ENCODE measurements at regions not wholly inside any gene's neighbourhood (a gene's known extent, or its start where the extent isn't known, plus 50 kb on each side); places are given as distances from the start of the nearest gene placed in this dataset.
"Not testable (repeated sequence)": the region's sequence is repeated elsewhere in the genome, so short reads cannot be mapped to it uniquely, and the experiment has no call there.

GRCh38 chr12:124703856-124704255, 136.4 kb upstream of the NCOR2 start:
- Histone ChIP-seq H3K27me3 (ENCODE audit: control insufficient read depth, insufficient read depth, low read length) (no peaks in the 10 kb centered on the region), H3K4me1 (ENCODE audit: control insufficient read depth, low read depth, low read length) (no peaks in the 10 kb centered on the region)

GRCh38 chr12:124702736-124703135, 135.3 kb upstream of the NCOR2 start:
- Histone ChIP-seq H3K27ac (ENCODE audit: low read length) (no peak overlapping the region), H3K36me3 (ENCODE audit: control insufficient read depth, low read depth, low read length) (no peaks in the 10 kb centered on the region), H3K4me3 (ENCODE audit: low read length) (no peak overlapping the region), H3K9me3 (ENCODE audit: control insufficient read depth, low read depth, low read length) (no peaks in the 10 kb centered on the region), H3K4me1 (ENCODE audit: control insufficient read depth, low read depth, low read length) (no peaks in the 10 kb centered on the region), H3K9ac (ENCODE audit: low read length) (no peak overlapping the region), H3K27me3 (ENCODE audit: control insufficient read depth, insufficient read depth, low read length) (no peaks in the 10 kb centered on the region)

More at GRCh38 chr12:124703856-124704255, 136.4 kb upstream of the NCOR2 start:
- no peaks in the 10 kb centered on the region for H3K36me3 ChIP-seq (ENCODE audit: control insufficient read depth, low read depth, low read length)
- H3K27ac ChIP-seq (ENCODE audit: low read length), result no peak overlapping the region
- H3K4me3 ChIP-seq (ENCODE audit: low read length), result no peak overlapping the region
- H3K9ac ChIP-seq (ENCODE audit: low read length), result no peak overlapping the region
- H3K9me3 ChIP-seq (ENCODE audit: control insufficient read depth, low read depth, low read length), result no peaks in the 10 kb centered on the region

DNA sequence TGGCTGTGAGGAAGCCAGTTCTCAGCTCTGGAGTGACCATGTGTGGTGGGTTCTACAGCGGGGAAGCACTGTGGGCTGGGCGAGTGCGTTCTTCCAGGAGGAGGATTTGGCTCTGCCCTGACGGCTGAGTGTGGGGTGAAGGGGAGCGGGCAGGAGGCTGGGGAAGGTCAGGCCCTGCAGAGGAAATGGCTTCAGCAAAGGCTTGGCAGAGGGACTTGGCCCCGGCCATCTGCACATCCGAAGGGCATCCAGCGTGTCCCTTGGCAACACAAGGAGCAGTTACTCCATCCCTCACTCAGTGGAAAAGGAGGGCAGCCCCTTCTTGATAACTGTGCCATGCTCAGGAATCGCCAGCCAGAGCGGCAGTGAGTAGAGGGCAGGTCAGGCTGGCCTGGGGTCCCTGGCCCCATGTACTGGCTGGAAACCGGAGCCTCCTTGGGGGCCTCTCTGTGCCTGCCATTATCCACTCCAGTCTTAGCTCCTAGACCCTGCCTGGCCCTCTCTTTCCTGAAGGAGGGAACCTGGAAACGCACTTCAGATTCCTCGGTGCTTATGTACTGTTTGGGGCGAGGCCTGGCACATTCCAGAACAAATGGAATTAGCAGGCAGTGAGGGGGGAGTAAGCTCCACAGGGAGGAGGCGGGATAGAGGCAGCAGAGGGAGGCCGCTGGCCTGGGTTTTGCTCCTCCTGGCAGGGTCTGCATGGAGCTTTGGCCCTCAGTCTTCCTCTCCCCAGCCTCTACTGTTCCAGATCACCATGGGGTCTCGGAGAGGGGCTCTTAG, 133.6 kb upstream of the NCOR2 start:
- Histone ChIP-seq H3K9ac (ENCODE audit: low read length) (no peak overlapping the region), H3K36me3 (ENCODE audit: control insufficient read depth, low read depth, low read length) (no peaks in the 10 kb centered on the region), H3K4me3 (ENCODE audit: low read length) (no peak overlapping the region), H3K4me1 (ENCODE audit: control insufficient read depth, low read depth, low read length) (no peaks in the 10 kb centered on the region), H3K27me3 (ENCODE audit: control insufficient read depth, insufficient read depth, low read length) (no peaks in the 10 kb centered on the region), H3K9me3 (ENCODE audit: control insufficient read depth, low read depth, low read length) (no peaks in the 10 kb centered on the region), H3K27ac (ENCODE audit: low read length) (no peak overlapping the region)

GRCh38 chr12:124699909-124700308, 132.5 kb upstream of the NCOR2 start:
- H3K9ac ChIP-seq (ENCODE audit: low read length), result no peak overlapping the region
- H3K27ac ChIP-seq (ENCODE audit: low read length), result no peak overlapping the region
- H3K27me3 ChIP-seq (ENCODE audit: control insufficient read depth, insufficient read depth, low read length), result no peaks in the 10 kb centered on the region
- H3K4me1 ChIP-seq (ENCODE audit: control insufficient read depth, low read depth, low read length), result no peaks in the 10 kb centered on the region
- H3K9me3 ChIP-seq (ENCODE audit: control insufficient read depth, low read depth, low read length), result no peaks in the 10 kb centered on the region
- H3K4me3 ChIP-seq (ENCODE audit: low read length), result no peak overlapping the region
- no peaks in the 10 kb centered on the region for H3K36me3 ChIP-seq (ENCODE audit: control insufficient read depth, low read depth, low read length)

DNA sequence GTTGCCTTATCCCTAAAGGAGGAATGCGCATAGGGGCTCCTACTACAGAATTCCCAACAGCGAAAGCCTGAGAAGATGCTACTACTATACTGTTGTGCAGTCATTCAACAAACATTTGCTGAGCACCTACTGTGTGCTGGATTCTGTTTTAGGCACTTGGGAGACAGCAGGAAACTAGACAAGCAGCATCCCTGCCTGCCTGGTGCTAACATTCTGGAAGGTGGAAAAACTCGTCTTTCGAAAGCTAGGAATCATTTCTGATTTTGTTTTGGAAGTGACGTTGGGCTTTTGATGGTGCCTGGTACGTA, 131.5 kb upstream of the NCOR2 start:
- H3K36me3 ChIP-seq (ENCODE audit: control insufficient read depth, low read depth, low read length), result no peaks in the 10 kb centered on the region
- H3K4me3 ChIP-seq (ENCODE audit: low read length), result no peak overlapping the region
- H3K27ac ChIP-seq (ENCODE audit: low read length), result no peak overlapping the region
- no peaks in the 10 kb centered on the region for H3K4me1 ChIP-seq (ENCODE audit: control insufficient read depth, low read depth, low read length)
- no peaks in the 10 kb centered on the region for H3K27me3 ChIP-seq (ENCODE audit: control insufficient read depth, insufficient read depth, low read length)
- H3K9ac ChIP-seq (ENCODE audit: low read length), result no peak overlapping the region
- H3K9me3 ChIP-seq (ENCODE audit: control insufficient read depth, low read depth, low read length), result no peaks in the 10 kb centered on the region

- no peaks in the 10 kb centered on the region for H3K4me1 ChIP-seq (ENCODE audit: control insufficient read depth, low read depth, low read length)
- no peak overlapping the region for H3K27ac ChIP-seq (ENCODE audit: low read length)
- no peaks in the 10 kb centered on the region for H3K9me3 ChIP-seq (ENCODE audit: control insufficient read depth, low read depth, low read length)
- no peaks in the 10 kb centered on the region for H3K36me3 ChIP-seq (ENCODE audit: control insufficient read depth, low read depth, low read length)
- no peak overlapping the region for H3K4me3 ChIP-seq (ENCODE audit: low read length)
- H3K27me3 ChIP-seq (ENCODE audit: control insufficient read depth, insufficient read depth, low read length), result no peaks in the 10 kb centered on the region
- no peak overlapping the region for H3K9ac ChIP-seq (ENCODE audit: low read length)
Observed at GRCh38 chr12:124698211-124698997, 131.0 kb upstream of the NCOR2 start.

DNA sequence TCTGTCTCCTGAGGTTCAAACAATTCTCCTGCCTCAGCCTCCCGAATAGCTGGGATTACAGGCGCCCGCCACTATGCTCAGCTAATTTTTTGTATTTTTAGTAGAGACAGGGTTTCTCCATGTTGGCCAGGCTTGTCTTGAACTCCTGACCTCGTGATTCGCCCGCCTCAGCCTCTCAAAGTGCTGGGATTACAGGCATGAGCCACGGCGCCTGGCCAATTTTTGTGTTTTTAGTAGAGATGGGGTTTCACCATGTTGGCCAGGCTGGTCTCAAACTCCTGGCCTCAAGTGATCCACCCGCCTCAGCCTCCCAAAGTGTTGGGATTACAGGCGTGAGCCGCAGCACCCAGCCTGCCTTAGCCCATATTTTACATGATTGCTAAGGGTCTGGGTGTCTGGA, 130.3 kb upstream of the NCOR2 start:
- not testable (repeated sequence) for H3K4me3 ChIP-seq (ENCODE audit: low read length); H3K27me3 ChIP-seq (ENCODE audit: control insufficient read depth, insufficient read depth, low read length); H3K9ac ChIP-seq (ENCODE audit: low read length); H3K9me3 ChIP-seq (ENCODE audit: control insufficient read depth, low read depth, low read length); H3K27ac ChIP-seq (ENCODE audit: low read length); H3K36me3 ChIP-seq (ENCODE audit: control insufficient read depth, low read depth, low read length); H3K4me1 ChIP-seq (ENCODE audit: control insufficient read depth, low read depth, low read length)

- Histone ChIP-seq H3K4me3 (ENCODE audit: low read length) (no peak overlapping the region), H3K9ac (ENCODE audit: low read length) (no peak overlapping the region), H3K27ac (ENCODE audit: low read length) (no peak overlapping the region), H3K27me3 (ENCODE audit: control insufficient read depth, insufficient read depth, low read length) (no peaks in the 10 kb centered on the region), H3K36me3 (ENCODE audit: control insufficient read depth, low read depth, low read length) (no peaks in the 10 kb centered on the region), H3K9me3 (ENCODE audit: control insufficient read depth, low read depth, low read length) (no peaks in the 10 kb centered on the region), H3K4me1 (ENCODE audit: control insufficient read depth, low read depth, low read length) (no peaks in the 10 kb centered on the region)
Observed at GRCh38 chr12:124696693-124697476, 129.5 kb upstream of the NCOR2 start.

GRCh38 chr12:124695861-124696260, 128.4 kb upstream of the NCOR2 start:
- H3K27ac ChIP-seq (ENCODE audit: low read length), result no peak overlapping the region
- H3K4me1 ChIP-seq (ENCODE audit: control insufficient read depth, low read depth, low read length), result no peaks in the 10 kb centered on the region
- H3K4me3 ChIP-seq (ENCODE audit: low read length), result no peak overlapping the region
- no peaks in the 10 kb centered on the region for H3K9me3 ChIP-seq (ENCODE audit: control insufficient read depth, low read depth, low read length)
- H3K36me3 ChIP-seq (ENCODE audit: control insufficient read depth, low read depth, low read length), result no peaks in the 10 kb centered on the region
- no peaks in the 10 kb centered on the region for H3K27me3 ChIP-seq (ENCODE audit: control insufficient read depth, insufficient read depth, low read length)
- no peak overlapping the region for H3K9ac ChIP-seq (ENCODE audit: low read length)

GRCh38 chr12:124694846-124695497, 127.6 kb upstream of the NCOR2 start:
- H3K27me3 ChIP-seq (ENCODE audit: control insufficient read depth, insufficient read depth, low read length), result no peaks in the 10 kb centered on the region
- H3K27ac ChIP-seq (ENCODE audit: low read length), result no peak overlapping the region
- H3K4me3 ChIP-seq (ENCODE audit: low read length), result no peak overlapping the region
- no peaks in the 10 kb centered on the region for H3K36me3 ChIP-seq (ENCODE audit: control insufficient read depth, low read depth, low read length)
- H3K9ac ChIP-seq (ENCODE audit: low read length), result no peak overlapping the region
- H3K9me3 ChIP-seq (ENCODE audit: control insufficient read depth, low read depth, low read length), result no peaks in the 10 kb centered on the region
- H3K4me1 ChIP-seq (ENCODE audit: control insufficient read depth, low read depth, low read length), result no peaks in the 10 kb centered on the region

GRCh38 chr12:124694250-124694649, 126.8 kb upstream of the NCOR2 start:
- no peaks in the 10 kb centered on the region for H3K27me3 ChIP-seq (ENCODE audit: control insufficient read depth, insufficient read depth, low read length)
- no peaks in the 10 kb centered on the region for H3K36me3 ChIP-seq (ENCODE audit: control insufficient read depth, low read depth, low read length)
- no peak overlapping the region for H3K9ac ChIP-seq (ENCODE audit: low read length)
- no peak overlapping the region for H3K27ac ChIP-seq (ENCODE audit: low read length)
- H3K9me3 ChIP-seq (ENCODE audit: control insufficient read depth, low read depth, low read length), result no peaks in the 10 kb centered on the region
- no peaks in the 10 kb centered on the region for H3K4me1 ChIP-seq (ENCODE audit: control insufficient read depth, low read depth, low read length)
- no peak overlapping the region for H3K4me3 ChIP-seq (ENCODE audit: low read length)
